Left renal pelvis (tissue), 4 donors: ENCODE measurements at regions not wholly inside any gene's neighbourhood (a gene's known extent, or its start where the extent isn't known, plus 50 kb on each side); places are given as distances from the start of the nearest gene placed in this dataset.
"Not testable (repeated sequence)": the region's sequence is repeated elsewhere in the genome, so short reads cannot be mapped to it uniquely, and the experiment has no call there.

Experiments
- DNase-seq, 4 donors: peaks; one replicate each; pipeline ENCODE4 v3.0.0-alpha.2; 2013; ENCODE audit warnings: low read depth in 4 of 4, low spot score in 3 of 4

DNA sequence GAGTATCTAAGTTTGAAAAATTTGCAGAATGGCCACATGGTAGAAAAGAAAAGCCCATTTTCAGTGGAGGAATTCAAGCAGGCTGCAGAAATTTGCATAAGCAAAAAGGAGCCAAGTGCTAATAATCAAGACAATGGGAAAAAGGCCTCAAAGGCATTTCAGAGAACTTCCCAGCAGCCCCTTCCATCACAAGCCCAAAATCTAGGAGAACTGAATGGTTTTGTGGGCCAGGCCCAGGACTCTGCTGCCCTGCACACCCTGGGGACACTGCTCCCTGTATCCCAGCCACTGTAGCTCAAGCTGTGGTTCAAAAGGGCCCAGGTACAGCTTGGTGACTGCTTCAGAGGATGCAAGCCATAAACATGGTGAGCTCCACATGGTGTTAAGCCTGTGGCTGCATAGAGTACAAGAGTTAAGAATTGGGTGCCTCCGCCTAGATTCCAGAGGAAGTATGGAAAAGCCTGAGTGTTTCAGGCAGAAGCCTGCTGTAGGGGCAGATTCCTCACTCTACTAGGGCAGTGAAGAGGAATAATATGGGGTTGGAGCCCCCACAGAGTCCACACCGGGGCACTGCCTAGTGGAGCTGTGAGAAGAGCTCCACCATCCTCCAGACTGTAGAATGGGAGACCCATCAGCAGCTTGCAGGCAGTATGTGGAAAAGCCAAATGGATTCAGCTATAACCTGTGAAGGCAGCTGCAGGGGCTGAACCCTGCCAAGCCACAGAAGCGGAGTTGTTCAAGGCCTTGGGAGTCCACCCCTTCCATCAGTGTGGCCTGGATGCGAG is 720.7 kb upstream of the CTNND2 start:
- no peak for DNase-seq

DNA sequence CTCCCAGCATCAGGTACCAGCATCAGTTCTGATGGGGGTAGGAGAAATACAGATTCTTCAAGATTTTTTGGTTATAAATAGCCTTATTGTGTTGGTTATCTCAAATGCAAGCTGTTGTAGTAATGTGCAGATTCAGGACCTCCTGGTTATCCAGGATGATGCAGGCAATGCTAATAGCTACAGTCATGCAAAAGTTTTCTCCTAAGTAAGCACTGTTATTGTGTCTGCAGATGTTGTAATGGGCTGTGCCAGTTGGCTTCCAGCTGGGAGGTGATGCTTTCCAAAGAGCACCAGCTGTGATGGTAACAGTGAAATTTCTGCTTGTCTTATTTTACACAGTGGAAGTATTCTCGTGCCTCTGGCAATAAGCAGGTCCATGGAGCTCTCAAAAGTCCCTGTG is 719.2 kb upstream of the CTNND2 start:
- DNase-seq = no peak

DNA sequence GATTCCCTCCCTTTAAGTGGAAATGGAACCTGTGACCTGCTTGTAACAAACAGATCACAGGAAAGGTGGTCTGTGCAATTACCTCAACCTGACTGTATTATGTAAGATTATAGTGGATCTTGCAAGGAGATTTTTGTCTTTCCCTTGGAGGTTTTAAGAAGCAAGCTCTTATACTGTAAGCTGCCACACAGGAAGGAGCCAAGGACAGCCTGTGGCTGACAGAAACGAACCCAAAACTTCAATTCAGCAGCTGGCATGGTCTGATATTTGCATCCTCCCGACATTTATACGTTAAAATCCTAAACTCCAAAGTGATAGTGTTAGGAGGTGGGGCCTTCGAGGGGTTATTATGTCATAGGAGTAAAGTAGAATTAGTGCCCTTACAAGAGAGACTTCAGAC is 711.8 kb upstream of the CTNND2 start:
- no peak for DNase-seq

DNA sequence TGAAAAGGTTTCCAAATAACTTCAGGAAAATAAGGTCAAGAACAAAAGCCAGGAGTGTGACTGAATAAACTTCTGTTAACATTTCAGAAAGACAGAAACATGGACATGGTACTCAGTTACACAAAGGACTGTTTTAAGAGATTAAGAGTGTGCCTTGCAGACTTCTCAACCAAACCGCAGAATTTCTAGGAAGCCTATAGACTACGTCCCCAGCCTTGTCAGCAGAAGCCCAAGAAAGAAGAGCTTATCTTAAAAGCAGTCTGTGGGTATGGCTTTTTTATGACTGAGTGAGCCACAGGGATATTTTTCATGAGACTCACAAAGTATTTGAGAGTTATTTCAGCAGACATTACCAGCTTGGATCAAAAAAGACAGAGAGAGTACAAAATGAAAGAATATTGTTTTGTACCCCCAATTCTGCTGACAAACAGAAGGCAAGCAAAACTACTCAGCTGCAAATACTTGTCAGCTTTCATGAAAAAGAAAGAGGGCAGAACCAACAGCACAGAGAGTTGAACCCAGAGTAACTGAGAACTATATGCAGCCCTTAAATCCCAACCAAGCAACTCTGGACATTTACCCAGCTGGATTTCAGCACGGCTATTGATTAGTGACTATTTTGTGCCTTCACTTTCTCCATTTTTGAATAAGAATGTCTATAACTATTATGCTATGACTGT is 711.0 kb upstream of the CTNND2 start:
- no peak for DNase-seq

DNA sequence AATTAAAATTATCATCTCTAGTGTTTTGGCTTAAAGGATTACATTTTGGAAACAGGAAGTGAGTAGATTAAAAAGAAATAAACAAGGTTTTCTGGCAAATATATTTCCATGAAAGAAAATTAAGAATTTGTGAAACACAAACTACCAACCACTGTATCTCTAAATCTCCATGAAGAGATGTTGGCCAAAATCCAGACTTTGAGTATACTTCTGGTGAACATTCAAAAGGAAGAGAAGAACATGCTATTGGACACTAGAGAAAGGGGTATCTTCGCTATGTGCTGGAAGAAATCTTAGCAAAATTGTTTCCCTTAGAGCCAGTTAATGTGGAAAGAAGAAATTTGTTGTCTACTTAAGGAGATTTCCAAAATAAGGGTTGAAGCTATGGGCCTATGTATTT is 710.4 kb upstream of the CTNND2 start:
- DNase-seq = no peak

DNA sequence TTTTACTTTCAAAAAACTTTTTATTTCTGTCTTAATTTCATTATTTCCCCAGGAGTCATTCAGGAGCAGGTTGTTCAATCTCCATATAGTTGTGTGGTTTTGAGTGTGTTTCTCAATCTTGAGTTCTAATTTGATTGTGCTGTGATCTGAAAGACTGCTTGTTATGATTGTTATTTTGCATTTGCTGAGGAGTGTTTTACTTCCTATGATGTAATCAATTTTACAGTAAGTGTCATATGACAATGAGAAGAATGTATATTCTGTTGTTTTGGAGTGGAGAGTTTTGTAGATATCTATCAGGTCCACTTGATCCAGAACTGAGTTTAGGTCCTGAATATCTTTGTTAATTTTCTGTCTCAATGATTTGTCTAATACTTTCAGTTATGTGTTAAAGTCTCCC is 706.9 kb upstream of the CTNND2 start:
- no peak for DNase-seq

DNA sequence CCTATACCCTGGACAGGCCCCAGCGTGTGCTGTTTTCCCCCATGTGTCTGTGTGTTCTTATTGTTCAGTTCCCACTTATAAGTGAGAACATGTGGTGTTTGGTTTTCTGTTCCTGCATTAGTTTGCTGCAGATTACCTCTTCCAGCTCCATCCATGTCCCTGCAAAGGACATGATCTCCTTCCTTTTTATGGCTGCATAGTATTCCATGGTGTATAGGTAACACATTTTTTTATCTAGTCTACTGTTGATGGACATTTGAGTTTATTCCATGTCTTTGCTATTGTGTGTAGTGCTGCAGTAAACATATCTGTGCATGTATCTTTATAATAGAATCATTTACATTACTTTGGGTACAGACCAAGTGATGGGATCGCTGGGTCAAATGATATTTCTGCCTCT is 703.6 kb upstream of the CTNND2 start:
- DNase-seq = not testable (repeated sequence)

DNA sequence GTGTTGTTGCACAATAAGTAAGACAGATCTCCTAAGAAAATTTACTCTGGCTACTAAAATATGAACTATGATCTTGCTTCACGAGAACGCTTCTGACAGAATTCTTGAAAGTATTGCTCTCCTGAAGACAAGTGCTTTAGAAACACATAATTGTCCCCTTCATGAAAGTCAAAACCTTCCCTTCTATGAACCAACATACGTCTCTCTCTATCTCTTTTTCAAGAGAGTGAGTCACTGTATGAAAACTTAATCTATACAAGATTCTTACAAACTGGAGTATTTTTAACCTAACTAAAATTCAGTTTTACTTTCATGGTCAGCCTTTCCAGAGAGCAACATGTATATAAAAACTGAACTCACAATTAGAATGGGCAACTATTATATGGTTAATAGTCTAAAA is 688.0 kb upstream of the CTNND2 start:
- no peak for DNase-seq

DNA sequence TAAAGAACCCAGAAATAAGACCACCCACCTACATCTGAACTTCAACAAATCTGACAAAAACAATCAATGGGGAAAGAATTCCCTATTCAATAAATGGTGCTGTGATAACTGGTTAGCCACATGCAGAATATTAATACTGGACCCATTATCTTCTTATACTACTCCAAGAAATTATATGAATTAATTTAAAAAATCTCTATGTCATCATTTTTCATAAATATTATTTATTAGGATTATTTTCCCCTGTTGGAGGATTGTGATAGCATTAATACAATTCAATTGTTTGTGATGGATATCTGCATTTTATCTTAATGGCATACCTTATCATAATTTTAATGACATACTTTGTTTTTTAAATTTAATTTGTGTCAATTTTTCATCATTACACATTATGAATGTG is 682.2 kb upstream of the CTNND2 start:
- no peak for DNase-seq

DNA sequence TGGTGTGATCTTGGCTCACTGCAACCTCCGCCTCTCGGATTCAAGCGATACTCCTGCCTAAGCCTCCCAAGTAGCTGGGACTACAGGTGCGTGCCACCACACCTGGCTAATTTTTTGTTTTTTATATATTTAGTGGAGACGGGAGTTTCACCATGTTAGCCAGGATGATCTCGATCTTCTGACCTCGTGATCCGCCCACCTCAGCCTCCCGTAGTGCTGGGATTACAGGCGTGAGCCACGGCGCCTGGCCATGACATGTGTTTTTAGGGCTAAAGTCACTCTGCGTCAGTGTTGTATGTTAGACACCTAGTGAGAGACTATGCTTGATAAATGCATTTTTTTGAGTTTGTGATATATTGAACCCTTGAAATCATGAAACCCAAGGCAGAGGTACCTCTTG is 674.6 kb upstream of the CTNND2 start:
- not testable (repeated sequence) for DNase-seq

DNA sequence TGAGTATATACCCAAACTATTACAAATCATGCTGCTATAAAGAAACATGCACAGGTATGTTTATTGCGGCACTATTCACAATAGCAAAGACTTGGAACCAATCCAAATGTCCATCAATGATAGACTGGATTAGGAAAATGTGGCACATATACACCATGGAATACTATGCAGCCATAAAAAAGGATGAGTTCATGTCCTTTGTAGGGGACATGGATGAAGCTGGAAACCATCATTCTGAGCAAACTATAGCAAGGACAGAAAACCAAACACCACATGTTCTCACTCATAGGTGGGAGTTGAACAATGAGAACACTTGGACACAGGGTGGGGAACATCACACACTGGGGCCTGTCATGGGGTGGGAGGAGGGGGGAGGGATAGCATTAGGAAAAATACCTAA is 672.7 kb upstream of the CTNND2 start:
- DNase-seq = not testable (repeated sequence)

DNA sequence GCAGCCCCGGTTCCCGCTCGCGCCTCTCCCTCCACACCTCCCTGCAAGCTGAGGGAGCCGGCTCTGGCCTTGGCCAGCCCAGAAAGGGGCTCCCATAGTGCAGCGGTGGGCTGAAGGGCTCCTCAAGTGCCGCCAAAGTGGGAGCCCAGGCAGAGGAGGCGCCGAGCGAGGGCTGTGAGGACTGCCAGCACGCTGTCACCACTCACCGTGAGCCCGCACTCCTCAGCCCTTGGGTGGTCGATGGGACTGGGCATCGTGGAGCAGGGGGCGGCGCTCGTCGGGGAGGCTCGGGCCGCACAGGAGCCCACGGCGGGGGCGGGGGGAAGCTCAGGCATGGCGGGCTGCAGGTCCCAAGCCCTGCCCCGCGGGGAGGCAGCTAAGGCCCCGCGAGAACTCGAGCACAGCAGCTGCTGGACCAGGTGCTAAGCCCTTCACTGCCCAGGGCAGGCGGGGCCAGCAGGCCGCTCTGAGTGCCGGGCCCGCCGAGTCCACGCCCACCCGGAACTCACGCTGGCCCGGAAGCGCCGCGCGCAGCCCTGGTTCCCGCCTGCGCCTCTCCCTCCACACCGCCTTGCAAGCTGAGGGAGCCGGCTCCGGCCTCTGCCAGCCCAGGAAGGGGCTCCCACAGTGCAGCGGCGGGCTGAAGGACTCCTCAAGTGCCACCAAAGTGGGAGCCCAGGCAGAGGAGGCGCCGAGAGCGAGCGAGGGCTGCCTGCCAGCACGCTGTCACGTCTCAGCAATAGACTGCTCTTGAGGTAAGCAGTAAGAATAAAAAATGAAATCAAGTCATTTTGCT is 670.2 kb upstream of the CTNND2 start:
- DNase-seq = not testable (repeated sequence)

DNA sequence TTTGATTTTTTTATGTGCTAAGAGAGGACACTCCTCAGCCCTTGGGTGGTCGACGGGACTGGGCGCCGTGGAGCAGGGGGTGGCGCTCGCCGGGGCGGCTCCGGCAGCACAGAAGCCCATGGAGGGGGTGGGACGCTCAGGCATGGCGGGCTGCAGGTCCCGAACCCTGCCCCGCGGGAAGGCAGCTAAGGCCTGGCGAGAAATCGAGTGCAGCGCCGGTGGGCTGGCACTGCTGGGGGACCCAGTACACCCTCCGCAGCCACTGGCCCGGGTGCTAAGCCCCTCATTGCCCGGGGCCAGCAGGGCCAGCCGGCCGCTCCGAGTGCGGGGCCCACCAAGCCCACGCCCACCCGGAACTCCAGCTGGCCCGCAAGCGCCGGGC is 669.7 kb upstream of the CTNND2 start:
- DNase-seq = not testable (repeated sequence)

DNA sequence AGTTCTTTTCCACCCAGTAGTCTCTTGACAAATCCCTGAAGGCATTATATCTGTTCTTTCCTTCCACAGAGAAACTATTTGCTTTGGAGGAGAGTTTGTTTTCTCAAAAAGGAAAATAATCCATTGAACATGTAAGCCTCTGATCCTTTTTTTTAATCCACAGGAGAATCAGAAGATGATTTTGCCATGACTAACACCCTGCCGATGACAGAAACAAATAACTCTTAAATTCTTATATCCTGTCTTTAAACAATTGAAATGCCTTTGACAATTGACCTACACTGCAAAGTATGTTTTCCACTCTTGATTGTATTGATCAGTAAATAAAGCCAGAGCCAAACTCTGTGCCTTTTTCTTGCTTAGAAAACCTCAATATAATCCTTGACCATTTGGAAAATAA is 666.4 kb upstream of the CTNND2 start:
- no peak for DNase-seq

DNA sequence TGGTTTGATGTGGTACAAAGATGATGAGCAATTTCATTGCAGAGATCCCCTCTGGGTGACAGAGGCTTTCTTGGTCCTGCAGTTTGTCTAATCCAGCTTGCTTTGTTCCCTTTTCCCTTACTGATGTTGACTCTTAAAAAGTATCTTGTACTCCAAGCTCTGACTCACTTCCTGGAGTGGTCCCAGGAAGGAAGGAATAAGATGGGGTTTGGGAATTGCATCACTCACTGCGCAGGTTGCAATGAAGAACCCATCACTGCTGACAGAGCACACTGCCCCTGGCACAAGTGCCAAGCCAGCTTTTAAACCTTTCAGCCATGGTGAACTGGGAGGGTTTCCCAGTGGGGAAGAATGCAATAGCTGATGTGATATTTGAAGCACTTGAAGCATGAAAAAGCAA is 662.2 kb upstream of the CTNND2 start:
- no peak for DNase-seq

DNA sequence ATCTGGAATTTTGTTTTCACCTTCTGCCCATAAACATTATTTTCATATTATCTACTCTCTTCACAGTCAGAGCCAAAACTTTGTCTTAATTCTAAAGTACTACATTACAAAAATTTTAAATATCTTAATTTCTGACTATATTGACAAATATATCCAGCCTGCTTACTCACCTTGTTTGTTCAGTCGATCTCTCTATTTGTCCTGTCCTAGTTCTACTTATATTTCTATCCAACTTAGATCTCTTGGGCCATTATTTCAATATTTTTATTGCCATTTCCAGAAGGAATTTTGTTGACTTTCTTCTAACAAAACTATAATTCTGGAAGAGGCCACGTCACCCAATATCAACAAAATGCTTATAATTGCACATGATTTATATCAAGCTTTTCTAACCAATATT is 652.8 kb upstream of the CTNND2 start:
- no peak for DNase-seq

DNA sequence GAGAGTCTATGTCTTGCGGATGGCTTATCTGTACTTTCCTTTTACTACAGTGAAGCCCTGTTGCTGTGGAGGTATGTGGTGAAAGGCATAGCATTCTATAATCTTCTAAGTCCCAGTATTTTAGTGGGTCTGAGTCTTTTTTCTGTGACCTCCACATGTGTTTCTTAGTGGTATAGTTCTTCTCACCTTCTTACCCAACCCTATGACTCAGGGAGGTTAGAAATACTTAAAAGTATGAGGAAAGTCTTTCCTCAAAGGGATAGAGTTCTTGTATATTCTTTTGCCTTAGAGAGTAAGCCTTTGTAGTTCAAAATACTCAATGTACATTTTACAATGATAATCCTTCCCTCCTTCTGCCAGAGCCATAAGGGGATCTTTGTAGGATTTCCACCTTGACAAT is 621.9 kb upstream of the CTNND2 start:
- DNase-seq = no peak

DNA sequence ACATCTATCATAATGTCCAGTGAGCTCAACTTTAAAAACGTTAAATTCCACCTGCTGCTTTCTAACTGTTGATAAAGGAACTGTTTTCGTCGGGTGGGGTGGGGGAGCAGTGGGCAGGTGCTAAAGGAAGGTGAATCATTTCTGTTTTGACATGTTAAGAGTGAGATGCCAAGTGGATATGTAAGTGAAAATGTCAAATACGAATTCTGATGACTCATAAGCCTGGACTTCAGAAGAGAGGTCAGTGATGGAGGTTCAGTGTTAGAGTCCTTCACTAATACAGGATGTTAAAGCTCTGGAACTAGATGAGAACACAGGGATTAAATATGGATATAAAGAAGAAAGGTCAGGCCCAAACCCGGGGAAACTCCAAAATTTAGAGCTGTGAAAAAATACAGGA is 617.9 kb upstream of the CTNND2 start:
- DNase-seq = no peak

DNA sequence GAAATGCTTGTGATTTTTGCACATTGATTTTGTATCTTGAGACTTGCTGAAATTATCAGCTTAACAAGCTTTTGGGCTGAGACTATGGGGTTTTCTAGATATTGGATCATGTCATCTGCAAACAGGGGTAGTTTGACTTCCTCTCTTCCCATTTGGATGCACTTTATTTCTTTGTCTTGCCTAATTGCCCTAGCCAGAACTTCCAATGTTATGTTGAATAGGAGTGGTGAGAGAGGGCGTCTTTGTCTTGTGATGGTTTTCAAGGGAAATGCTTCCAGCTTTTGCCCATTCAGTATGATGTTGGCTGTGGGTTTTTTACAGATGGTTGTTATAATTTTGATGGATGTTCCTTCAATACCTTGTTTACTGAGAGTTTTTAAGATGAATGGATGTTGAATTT is 600.7 kb upstream of the CTNND2 start:
- not testable (repeated sequence) for DNase-seq

DNA sequence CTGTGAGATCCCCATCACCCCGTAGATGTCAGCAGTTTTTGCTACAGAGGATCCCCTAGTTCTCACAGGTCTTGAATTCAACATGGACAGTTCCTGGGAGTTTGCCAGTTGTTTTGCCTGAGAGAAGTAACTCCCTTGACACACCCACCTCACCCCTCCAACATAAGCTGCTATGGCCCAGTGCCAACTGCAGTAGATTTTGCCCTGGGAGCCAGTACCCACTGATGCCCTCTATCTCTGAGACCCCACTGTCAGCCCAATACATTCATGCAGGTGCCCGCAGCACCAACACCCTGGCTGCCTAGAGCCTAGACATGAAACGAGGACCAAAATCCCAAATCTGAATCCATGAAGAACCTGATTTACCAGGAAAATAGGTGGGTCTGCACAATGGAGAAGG is 583.9 kb upstream of the CTNND2 start:
- no peak for DNase-seq

DNA sequence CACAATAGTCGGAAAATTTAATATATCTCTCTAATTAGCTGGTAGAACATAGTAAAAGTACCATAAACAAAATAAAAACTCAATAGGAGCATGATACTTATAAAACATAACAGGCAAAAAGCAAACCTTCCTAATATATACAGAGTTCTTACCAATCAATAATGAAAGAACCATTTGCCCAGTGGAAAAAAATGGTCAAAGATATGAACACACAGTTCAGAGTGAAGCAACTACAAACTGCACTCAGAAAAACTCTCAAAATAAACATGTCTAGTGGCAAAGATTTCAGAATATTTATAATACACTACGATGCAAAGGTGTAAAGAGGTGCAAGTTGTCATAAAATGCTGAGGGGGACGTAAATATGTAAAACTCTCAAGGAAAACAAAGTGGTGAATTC is 576.2 kb upstream of the CTNND2 start:
- DNase-seq = no peak

DNA sequence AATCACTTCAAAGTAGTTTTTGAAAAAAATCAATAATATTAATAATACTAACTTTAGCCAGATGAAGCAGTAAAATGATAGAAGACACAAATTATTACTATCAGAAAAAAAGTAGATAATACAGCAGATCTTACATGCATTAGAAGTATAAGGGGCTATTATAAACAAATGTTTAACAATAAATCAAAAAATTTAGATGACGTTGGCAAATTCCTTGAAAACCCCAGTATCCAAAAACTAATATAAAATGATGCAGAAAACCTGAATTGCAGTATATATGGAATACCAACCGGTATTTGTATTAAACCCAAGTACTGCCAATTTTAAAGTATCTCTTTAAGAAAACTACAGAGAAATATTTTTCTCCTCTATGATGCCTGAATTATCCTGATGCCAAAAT is 573.3 kb upstream of the CTNND2 start:
- DNase-seq = no peak
